ENCODE measurements at regions not wholly inside any gene's neighbourhood (a gene's known extent, or its start where the extent isn't known, plus 50 kb on each side); places are given as distances from the start of the nearest gene placed in this dataset.

DNA sequence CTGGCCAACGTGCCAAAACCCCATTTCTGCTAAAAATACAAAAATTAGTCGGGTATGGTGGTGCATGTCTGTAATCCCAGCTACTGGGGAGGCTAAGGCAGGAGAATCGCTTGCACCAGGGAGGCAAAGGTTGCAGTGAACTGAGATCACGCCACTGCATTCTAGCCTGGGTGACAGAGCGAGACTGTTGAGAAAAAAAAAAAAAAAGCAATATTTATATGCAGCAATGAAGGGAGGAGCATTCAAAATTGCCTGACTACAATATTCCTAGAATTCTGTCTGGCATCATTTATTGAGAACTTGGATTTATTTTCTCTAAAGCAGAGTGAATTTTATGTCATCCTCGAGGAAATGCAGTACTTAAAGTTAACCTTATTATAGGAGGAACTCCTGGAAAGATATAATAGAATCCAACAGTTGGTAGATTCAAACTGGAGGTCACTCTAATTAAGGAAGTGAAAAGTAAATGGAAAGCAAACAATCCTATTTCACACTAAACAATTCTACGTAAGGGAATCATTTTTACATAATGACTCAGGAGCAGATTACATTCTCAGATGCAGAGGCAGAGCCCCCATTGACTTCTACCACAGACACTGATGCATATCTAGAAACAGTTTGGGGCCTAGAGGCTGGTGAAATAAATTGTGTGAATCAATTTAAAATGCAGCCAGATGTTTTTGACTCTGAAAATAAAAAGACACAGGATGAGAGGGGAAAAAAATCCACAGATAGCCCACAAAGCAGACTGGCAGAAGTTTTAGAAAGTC is 82.1 kb upstream of the FHIT start:
- 44 to 65% methylated on average over 5 to 7 of the region's 7 CpGs for WGBS, 2 donors (ENCODE audit: low coverage in 1 of 2)
- H3K27me3 ChIP-seq = no peaks in the 10 kb centered on the region
- H3K4me1 ChIP-seq = no peaks in the 10 kb centered on the region
- TF ChIP-seq POLR2A (IDR thresholded peaks at IDR 0.05) (no peak), EP300 (IDR thresholded peaks at IDR 0.05; ENCODE audit: low read depth) (no peak), CTCF (IDR thresholded peaks at IDR 0.05) (no peak), POLR2AphosphoS5 (IDR thresholded peaks at IDR 0.05) (no peak)
- H3K4me3 ChIP-seq = no peak overlapping the region
- H3K36me3 ChIP-seq = no peaks in the 10 kb centered on the region
- intact Hi-C loops (cut with DNase I; ENCODE audit: low total_unique reads) = no loop called here
- H3K9me3 ChIP-seq = no peaks in the 10 kb centered on the region
- no peak for DNase-seq
- H3K27ac ChIP-seq = no peak overlapping the region
- in situ Hi-C loops (cut with MboI; ENCODE audit: low pct_ligation_motif_present in 1 of 4, low pct_unique_long_range_greater_than_20kb in 1 of 4, low sequenced_read_pairs in 3 of 4) = no loop called here

- no peak overlapping the region for H3K4me3 ChIP-seq
- WGBS, 2 donors (ENCODE audit: low coverage in 1 of 2) = 76 to 78% methylated on average over 2 of the region's 2 CpGs
- H3K27ac ChIP-seq = no peak overlapping the region
- H3K9me3 ChIP-seq = no peaks in the 10 kb centered on the region
- intact Hi-C loops (cut with DNase I; ENCODE audit: low total_unique reads) (no loop called here), in situ Hi-C loops (cut with MboI; ENCODE audit: low pct_ligation_motif_present in 1 of 4, low pct_unique_long_range_greater_than_20kb in 1 of 4, low sequenced_read_pairs in 3 of 4) (no loop called here)
- H3K27me3 ChIP-seq = no peaks in the 10 kb centered on the region
- TF ChIP-seq POLR2A (IDR thresholded peaks at IDR 0.05) = no peak
- TF ChIP-seq POLR2AphosphoS5 (IDR thresholded peaks at IDR 0.05) = no peak
- TF ChIP-seq CTCF (IDR thresholded peaks at IDR 0.05) = no peak
- no peak for TF ChIP-seq EP300 (IDR thresholded peaks at IDR 0.05; ENCODE audit: low read depth)
- H3K36me3 ChIP-seq = no peaks in the 10 kb centered on the region
- DNase-seq = no peak
- H3K4me1 ChIP-seq = no peaks in the 10 kb centered on the region
Measured at GRCh38 chr3:61334783-61335182, 83.5 kb upstream of the FHIT start.

DNA sequence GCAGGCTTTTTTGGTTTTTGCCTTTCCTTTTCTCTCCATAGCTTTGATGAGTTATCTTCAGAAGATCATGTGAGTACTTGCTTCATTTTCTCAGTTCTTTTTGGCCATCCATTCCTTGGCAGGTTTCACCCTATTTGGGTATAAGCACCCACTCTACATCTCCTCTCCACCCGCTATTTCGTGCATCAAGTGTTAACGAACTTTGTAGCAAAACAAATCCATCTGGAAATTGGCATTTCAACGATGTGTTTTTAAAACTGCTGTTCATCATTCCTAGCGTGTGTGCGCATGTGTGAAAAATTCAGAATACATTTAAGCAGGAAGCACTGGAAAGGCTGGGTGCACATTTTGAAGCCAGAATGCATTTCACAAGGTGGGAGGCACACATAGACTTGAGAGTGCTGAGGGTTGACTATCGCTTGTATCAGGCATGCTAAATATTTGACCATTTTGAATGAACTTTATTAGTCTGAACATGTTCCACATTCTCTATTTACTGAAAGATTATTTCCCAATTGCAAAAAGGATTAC is 89.7 kb upstream of the FHIT start:
- DNase-seq = no peak
- Histone ChIP-seq H3K4me1 (no peaks in the 10 kb centered on the region), H3K4me3 (no peak overlapping the region), H3K27me3 (no peaks in the 10 kb centered on the region), H3K36me3 (no peaks in the 10 kb centered on the region), H3K9me3 (no peaks in the 10 kb centered on the region), H3K27ac (no peak overlapping the region)
- intact Hi-C loops (cut with DNase I; ENCODE audit: low total_unique reads) = no loop called here
- 71 to 93% methylated on average over 7 of the region's 7 CpGs for WGBS, 2 donors (ENCODE audit: low coverage in 1 of 2)
- TF ChIP-seq POLR2A (IDR thresholded peaks at IDR 0.05) = no peak
- no peak for TF ChIP-seq EP300 (IDR thresholded peaks at IDR 0.05; ENCODE audit: low read depth)
- no peak for TF ChIP-seq CTCF (IDR thresholded peaks at IDR 0.05)
- no peak for TF ChIP-seq POLR2AphosphoS5 (IDR thresholded peaks at IDR 0.05)
- in situ Hi-C loops (cut with MboI; ENCODE audit: low pct_ligation_motif_present in 1 of 4, low pct_unique_long_range_greater_than_20kb in 1 of 4, low sequenced_read_pairs in 3 of 4) = no loop called here

GRCh38 chr3:61343543-61343942 is 92.3 kb upstream of the FHIT start:
- no peak for DNase-seq
- Histone ChIP-seq H3K4me1 (no peaks in the 10 kb centered on the region), H3K27ac (no peak overlapping the region), H3K9me3 (no peaks in the 10 kb centered on the region), H3K4me3 (no peak overlapping the region), H3K36me3 (no peaks in the 10 kb centered on the region), H3K27me3 (no peaks in the 10 kb centered on the region)
- intact Hi-C loops (cut with DNase I; ENCODE audit: low total_unique reads) (no loop called here), in situ Hi-C loops (cut with MboI; ENCODE audit: low pct_ligation_motif_present in 1 of 4, low pct_unique_long_range_greater_than_20kb in 1 of 4, low sequenced_read_pairs in 3 of 4) (no loop called here)
- no peak for TF ChIP-seq CTCF (IDR thresholded peaks at IDR 0.05)
- TF ChIP-seq POLR2A (IDR thresholded peaks at IDR 0.05) = no peak
- TF ChIP-seq EP300 (IDR thresholded peaks at IDR 0.05; ENCODE audit: low read depth) = no peak
- no peak for TF ChIP-seq POLR2AphosphoS5 (IDR thresholded peaks at IDR 0.05)

Measured in transverse colon (tissue), 4 donors.